NCI-H2107 treated with DMSO at 0.1 percent for 48 hours (cell line): ENCODE measurements at regions not wholly inside any gene's neighbourhood (a gene's known extent, or its start where the extent isn't known, plus 50 kb on each side); places are given as distances from the start of the nearest gene placed in this dataset.

Experiments used
- DNase-seq: peaks from one replicate; lab custom pipeline; 2025; ENCODE audit not compliant: unreplicated experiment; lab: John Stamatoyannopoulos, UW

DNA sequence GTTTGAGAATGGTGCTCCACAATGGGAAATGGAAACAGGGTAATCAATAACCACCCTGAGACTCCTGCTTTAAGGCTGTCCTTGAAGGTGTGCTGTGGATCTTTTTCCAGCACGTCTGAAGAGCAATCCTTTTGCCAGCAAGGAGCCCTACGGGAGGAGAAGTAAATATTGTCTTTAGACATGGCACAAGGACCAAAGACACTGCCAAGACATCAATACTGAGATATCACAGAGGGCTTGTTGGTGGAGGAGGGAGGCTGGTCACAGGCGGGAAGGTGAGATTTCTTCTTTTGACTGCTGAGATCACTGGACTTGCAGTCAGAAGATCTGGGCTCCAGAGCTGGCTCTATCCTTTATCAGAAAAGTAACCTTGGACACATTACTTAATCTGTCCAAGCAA, 135.0 kb upstream of the ZNF462 start:
- no peak for DNase-seq

- no peak for DNase-seq
Observed at GRCh38 chr9:106728860-106729259, 134.1 kb upstream of the ZNF462 start.

- DNase-seq: peak; percentile 55
Observed at GRCh38 chr9:106731910-106732309, 131.1 kb upstream of the ZNF462 start.

DNA sequence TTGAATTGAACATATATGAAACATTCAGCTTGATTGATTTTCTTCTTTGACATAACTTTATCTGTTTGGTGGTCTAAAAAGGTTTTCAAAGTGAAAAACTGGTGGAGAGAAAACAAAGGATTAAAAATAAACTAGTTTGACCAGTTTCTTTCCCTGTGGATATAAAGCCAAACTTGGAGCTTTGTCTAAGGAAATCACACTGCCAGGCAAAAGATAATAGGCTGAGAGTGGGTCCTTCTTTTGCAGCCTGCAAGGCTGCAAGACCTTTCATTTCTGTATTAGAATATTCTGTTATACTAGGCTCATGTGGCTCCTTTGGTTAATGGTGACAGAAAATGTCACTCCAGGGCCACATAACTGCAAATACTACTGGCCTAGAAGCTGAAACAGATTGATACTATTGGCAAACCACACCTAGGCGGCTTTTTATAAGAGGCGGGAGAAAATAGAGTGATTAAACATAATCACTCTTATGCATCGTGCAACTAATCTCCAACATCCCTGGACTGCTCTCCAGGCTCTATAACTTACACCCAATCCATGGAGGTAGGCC, 129.1 kb upstream of the ZNF462 start:
- DNase-seq: no peak

- no peak for DNase-seq
Observed at GRCh38 chr9:106737516-106737915, 125.5 kb upstream of the ZNF462 start.

DNA sequence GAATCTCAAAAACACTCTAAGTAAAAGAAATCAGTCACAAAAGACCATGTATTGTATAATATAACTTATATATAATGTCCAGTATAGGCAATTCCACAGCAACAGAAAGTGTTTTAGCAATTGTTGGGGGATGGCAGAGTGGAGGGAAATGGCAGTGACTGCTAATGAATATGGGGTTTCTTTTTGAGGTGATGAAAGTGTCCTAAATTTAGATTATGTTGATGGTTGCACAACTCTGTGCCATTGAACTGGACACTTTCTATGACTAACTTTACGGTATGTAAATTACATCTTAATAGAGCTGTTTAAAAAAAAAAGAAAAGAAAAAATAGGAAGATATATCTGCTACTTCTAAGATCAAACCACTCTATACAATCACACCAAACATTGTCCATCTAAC, 124.9 kb upstream of the ZNF462 start:
- no peak for DNase-seq

DNA sequence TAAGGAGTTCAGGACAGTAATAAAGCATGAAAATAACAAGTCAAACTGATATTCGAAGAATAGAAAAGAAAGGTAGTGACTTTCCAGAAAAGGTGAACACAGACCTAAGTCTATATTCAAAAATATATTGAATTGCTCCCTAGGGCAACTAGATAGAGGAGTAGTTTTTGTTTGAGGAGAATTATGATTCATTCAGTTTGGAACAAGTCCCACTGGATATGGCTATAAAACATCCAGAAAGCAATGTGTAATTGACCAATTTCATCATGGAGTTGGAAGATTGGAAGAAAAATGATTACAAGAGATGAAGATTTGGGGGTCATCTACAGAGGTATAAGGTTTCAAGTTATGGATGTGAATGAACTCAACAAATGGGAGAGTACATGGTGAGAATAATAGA, 117.5 kb upstream of the ZNF462 start:
- no peak for DNase-seq

- no peak for DNase-seq
Observed at GRCh38 chr9:106745876-106746275, 117.1 kb upstream of the ZNF462 start.

GRCh38 chr9:106751681-106752080, 111.3 kb upstream of the ZNF462 start:
- no peak for DNase-seq

DNA sequence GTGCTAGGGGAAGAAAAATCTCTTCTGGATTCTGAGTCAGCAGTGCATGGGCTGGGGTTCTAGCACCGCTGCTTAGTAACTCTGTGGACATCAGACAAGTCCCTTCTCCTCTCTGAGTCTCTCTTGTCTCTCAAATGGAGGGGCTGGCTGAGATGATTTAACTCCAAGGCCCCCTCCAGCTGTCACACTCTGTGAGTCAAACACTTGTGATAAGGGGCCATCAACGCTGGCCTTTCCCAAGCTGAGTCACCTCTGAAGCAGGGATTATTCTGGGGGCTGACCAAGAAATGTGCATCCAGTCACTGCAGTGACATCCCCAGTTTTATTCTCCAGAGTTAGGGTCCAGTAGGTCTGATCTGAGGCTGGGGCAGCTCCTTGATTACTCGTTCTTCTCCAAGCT, 110.4 kb upstream of the ZNF462 start:
- DNase-seq: no peak

- DNase-seq: no peak
Observed at GRCh38 chr9:106753155-106753671, 109.8 kb upstream of the ZNF462 start.

- DNase-seq: no peak
Observed at GRCh38 chr9:106755736-106756135, 107.2 kb upstream of the ZNF462 start.

DNA sequence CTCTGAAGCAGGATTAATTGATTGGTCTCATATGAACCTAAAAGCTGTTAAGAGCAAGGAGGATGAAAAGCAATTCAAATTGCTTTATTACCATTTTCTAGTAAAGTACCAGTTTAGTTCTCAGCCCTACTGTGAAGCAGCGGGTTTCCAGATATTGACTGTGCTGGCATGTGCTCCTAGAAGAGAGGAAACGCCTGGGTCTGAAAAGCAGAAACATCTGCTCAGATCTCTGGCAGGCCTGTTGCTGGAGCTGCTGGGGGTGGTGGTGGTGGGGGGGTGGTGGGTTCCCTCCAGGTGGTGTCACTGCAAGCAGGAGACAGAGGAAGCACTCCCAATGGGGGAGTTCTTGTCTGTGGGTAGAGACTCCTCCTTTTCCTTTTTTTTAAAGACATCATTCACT, 105.5 kb upstream of the ZNF462 start:
- no peak for DNase-seq

- no peak for DNase-seq
Observed at GRCh38 chr9:106758911-106759310, 104.1 kb upstream of the ZNF462 start.

GRCh38 chr9:106761493-106761892, 101.5 kb upstream of the ZNF462 start:
- no peak for DNase-seq

- no peak for DNase-seq
Observed at GRCh38 chr9:106766616-106767015, 96.3 kb upstream of the ZNF462 start.

GRCh38 chr9:106769331-106769730, 93.6 kb upstream of the ZNF462 start:
- DNase-seq: peak; percentile 39

DNA sequence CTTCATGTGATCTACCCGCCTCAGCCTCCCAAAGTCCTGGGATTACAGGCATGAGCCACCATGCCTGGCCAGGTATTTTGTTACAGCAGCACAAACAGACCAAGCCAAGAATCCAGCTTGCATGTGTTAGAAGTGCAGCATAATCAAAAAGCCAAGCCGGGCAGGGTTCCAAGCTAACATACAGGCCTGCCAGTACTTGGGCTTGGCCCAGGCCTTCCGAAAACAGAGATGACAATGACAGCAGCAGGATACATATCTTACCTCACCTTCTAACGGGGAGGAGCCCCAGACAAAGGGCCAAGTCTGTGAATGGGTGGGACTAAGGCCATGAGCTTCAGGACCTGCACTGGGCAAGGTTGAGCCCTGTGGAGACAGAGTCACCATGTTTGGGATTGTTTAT, 91.4 kb upstream of the ZNF462 start:
- no peak for DNase-seq

GRCh38 chr9:106772523-106773290, 90.3 kb upstream of the ZNF462 start:
- no peak for DNase-seq

DNA sequence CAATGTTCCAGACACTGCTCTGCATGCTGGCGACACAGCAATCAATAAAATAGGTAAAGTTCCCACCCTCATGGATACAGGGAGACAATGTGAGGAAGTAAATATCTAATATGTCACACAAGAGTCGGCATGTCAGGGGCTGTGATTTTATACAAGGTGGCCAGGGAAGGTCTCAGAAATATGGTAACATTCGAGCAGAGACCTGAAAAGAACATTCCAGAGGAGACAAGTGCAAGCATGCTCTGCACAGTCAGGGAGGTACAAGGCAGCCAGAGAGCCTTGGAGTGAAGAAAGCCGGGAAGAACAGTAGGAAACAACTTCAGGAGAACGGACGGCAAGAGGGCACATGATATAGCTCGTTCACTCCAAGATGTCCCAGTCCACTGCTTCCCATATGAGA, 89.2 kb upstream of the ZNF462 start:
- no peak for DNase-seq

DNA sequence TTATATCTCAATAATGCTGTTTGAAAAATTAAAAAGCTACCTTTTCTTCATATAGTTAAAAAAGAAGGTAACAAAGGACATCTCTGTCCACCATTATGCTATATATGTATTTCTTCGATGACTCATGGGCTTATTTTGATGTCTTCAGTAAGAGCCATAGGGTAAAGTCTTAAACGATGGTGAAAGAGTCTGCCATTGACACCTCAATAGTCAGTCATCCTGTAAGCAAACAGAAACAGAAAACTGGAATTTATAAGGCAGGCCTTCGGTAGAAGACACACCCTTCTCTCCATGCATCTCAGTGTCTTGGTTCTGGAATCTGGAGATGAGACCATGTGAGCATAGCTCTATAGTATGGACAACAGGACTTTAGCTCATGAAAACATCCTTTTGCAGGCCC, 87.0 kb upstream of the ZNF462 start:
- no peak for DNase-seq

DNA sequence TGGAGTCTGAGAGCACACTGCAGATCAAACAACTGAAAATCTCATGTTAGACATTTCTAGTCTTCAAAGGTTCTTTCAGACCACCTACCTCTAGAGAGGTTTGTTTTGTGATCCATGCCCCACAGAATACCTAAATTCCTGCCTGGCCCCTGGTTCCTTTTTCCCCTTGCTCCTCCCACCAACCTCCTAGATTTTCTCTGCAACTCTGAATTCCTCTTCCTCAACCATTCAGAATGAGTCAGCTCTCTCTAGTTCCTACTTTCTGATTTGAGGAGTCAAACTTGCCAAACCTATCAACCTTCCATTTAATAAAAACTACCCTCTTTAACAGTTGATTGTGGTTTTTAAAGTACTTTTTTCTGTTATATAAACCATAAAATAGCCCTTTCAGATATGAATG, 83.2 kb upstream of the ZNF462 start:
- no peak for DNase-seq

GRCh38 chr9:106783121-106783520, 79.8 kb upstream of the ZNF462 start:
- no peak for DNase-seq
